ENCODE measurements at regions not wholly inside any gene's neighbourhood (a gene's known extent, or its start where the extent isn't known, plus 50 kb on each side); places are given as distances from the start of the nearest gene placed in this dataset.
"Not testable (repeated sequence)": the region's sequence is repeated elsewhere in the genome, so short reads cannot be mapped to it uniquely, and the experiment has no call there.

DNA sequence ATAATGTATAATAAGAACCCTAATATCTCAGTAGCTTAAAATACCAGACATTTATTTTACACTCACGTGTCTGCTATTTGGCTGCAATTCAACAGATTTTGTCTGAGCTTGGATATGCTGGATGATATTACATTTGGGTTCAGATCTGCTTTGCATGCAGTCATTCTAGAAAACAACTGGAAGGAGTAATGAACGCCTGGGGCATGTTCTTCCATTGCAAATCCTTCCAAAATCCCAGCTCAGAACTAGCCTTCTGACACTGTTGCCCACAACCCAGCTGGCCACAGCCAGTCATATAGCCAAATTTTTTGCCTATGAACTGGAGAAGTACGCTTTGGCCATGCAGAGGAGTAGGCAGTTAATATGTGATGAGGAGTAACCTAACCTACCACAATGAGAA is 597.8 kb upstream of the VRK2 start:
- no peak for DNase-seq

- peak in 1 of 5 experiments; percentile 2 for DNase-seq
These were observed 596.4 kb upstream of the VRK2 start for GRCh38 chr2:57450170-57450569.

GRCh38 chr2:57452634-57453033 is 594.0 kb upstream of the VRK2 start:
- DNase-seq, result no peak

GRCh38 chr2:57453945-57454344 is 592.7 kb upstream of the VRK2 start:
- DNase-seq, result no peak

GRCh38 chr2:57460396-57461276 is 586.0 kb upstream of the VRK2 start:
- no peak for DNase-seq

DNA sequence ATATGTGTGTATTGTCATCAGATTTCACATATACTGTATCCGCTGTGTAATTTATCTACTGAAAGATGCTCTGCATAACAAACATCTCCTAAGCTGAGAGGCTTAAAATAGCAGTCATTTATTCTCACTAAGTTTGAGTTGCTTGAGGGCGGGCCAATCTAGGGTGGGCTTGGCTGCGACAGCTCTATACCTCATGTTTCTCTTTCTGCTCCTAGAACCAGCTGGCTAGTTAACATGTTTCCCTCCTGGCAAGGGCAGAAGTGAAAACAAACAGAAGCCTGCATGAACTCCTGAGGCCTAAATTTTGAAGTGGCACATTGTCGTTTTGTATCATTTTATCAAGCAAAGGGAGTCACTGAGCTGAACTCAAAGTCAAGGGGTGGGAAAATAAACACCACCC is 585.0 kb upstream of the VRK2 start:
- DNase-seq, result no peak

DNA sequence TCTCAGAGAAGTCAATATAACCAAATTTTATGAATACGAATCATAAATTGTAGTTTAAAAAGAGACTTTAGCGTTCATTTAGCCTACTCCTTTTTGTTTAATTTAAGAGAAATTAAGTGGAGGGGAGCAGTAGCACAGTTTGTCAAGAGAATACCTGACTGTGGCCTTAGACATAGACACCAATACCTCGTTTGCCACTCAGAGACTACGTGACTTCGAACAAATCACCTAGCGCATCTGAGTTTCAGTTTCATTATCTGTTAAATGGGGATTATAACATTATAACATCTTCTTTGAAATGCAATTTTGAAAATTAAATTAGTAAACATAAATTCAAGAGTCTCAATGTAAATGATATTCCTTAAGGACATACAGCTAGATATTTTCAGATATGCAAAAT is 581.5 kb upstream of the VRK2 start:
- DNase-seq, result no peak

- DNase-seq, result no peak
These were observed 580.6 kb upstream of the VRK2 start for GRCh38 chr2:57465967-57466366.

- DNase-seq, result no peak
These were observed 571.2 kb upstream of the VRK2 start for GRCh38 chr2:57475391-57475790.

- no peak for DNase-seq
These were observed 566.6 kb upstream of the VRK2 start for GRCh38 chr2:57479981-57480380.

DNA sequence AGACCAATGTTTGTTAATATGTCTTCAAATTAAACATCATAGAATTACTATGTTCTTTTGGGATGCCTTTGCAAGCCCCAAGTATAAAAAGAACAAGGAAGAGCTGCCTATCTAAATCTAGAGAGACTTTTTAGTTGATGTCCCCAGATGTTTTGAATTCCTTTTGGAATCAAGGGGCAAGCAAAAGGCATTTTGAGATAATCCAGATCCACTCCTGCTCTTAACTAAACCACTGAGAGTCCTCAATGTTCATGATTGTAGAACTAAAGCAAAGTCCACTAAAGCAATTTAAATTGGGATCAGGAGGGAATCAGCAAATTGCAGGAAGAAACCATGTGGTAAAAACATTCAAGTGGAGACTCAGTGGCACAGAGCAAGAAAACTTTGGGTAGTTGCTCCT is 558.5 kb upstream of the VRK2 start:
- DNase-seq, result no peak

- no peak for DNase-seq
These were observed 555.9 kb upstream of the VRK2 start for GRCh38 chr2:57490741-57491140.

GRCh38 chr2:57491213-57491612 is 555.4 kb upstream of the VRK2 start:
- no peak for DNase-seq

DNA sequence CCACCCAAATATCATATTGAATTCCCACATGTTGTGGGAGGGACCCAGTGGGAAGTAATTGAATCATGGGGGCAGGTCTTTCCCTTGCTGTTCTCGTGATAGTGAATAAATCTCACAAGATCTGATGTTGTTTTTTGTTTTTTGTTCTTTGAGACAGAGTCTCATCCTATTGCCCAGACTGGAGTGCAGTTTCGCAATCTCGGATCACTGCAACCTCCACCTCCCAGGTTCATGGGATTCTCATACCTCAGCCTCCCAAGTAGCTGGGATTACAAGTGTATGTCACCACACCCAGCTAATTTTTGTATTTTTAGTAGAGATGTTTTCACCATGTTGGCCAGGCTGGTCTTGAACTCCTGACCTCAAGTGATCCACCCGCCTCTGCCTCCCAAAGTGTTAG is 552.6 kb upstream of the VRK2 start:
- not testable (repeated sequence) for DNase-seq

DNA sequence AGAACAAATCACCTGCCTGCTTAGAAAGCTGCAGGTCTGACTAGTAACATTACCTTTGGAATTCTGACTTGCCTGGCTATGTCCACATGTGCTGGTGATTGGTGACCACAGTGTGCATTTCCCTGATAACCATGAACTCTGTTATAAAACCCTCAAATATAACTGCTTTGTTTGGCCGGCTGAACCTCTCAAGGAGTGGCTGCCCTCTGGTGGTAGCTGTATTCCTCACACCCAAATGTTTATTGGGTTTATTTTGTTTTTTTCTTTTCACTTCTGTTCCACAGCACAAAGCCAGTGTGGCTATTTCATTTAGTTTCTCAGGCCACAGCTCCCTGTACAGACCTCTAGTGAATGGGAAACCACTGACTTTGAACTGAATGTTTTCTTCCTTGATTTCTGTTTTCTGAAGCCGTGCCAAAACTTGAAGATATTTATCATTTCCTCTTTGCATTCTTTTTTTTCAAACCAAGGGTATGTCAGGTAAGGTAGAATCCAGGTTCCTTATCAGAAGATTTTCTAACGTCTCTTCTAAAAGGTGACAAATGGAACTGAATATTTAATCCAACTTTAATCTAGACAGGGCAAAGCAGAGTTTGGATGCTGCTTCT is 549.0 kb upstream of the VRK2 start:
- DNase-seq, result peak in 1 of 5 experiments; percentile 13

DNA sequence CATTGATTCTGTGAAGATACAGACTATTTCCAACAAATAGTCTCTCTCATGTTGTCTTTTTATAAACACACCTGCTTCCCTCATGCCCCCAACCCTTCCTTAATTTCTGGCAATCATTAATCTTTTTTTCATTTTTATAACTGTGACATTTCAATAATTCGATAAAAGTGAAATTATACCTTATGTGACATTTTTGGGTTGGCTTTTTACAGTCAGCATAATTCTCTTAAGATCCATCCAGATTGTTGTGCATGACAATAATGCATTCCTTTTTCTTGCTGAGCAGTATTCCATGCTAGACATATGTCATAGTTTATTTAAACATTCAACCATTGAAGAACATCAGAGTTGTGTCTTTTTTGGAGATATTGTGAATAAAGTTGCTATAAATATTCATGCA is 541.8 kb upstream of the VRK2 start:
- DNase-seq, result no peak

- no peak for DNase-seq
These were observed 537.4 kb upstream of the VRK2 start for GRCh38 chr2:57509189-57509588.

GRCh38 chr2:57510704-57511103 is 535.9 kb upstream of the VRK2 start:
- no peak for DNase-seq

DNA sequence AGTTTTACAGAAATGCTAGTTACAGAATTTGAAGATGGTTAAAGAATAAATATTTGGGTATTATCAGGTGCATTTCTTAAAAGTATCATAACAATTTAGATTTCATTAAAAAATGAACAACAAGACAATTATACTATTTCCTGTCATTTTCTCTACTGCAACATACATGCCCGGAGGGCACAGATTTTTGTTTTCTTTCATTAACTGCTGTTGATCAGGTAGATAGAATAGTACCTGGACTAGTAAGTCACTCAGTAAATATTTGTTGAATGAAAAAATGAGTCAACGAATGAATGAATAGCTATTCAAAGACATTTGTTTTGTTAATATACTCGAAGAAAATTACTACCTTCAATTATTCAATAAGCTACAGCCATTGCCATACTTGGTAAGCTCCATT is 531.2 kb upstream of the VRK2 start:
- DNase-seq, result no peak

DNA sequence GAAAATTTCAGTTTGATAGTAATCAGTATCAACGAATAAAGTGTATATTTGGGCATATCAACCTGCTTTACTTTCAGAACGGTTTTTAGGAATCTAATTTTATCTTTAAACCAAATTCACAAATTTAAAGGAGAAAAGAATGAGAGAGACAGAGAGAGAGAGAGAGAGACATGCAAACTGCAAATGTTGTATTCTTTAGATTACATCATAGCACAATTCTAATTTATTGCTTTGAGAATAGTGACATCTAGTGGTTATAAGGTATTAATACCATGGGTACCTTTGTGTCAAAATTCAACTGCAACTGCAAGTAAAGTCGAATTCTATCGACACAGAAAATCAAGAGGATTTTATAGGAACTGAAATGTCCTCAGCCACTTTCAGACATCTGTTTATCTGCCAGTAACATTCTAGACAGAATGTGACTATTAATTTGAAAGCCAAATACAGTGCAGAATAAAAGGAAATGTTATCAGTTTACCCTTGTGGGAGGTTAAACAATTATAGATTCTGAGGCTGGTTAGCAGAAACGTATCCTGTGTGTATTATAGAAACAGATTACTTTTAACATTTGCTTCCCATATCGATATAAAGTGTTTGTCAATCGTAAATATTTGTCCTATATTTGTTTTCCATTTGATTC is 529.8 kb upstream of the VRK2 start:
- DNase-seq, result peak in 1 of 5 experiments; percentile 31

- DNase-seq, result no peak
These were observed 523.3 kb upstream of the VRK2 start for GRCh38 chr2:57523304-57523703.

DNA sequence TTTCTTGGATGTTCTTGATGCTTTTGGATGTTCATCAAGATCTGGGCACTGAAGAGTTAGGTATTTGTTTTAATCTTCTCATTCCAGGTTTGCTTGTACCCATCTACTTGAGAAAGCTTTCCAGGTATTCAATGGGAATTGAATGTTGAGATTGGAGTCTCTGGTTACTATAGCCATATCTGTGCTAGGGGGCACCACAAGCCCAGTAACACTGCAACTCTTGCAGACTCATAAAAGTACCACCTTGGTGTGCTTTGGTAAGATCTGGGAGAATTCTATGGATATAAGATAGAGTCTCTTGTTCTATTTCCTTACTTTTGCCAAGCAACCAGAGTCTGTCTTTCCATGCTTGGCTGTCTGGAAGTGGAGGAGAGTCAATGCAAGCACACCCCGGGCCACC is 518.9 kb upstream of the VRK2 start:
- no peak for DNase-seq

- DNase-seq, result no peak
These were observed 518.1 kb upstream of the VRK2 start for GRCh38 chr2:57528499-57528898.

DNA sequence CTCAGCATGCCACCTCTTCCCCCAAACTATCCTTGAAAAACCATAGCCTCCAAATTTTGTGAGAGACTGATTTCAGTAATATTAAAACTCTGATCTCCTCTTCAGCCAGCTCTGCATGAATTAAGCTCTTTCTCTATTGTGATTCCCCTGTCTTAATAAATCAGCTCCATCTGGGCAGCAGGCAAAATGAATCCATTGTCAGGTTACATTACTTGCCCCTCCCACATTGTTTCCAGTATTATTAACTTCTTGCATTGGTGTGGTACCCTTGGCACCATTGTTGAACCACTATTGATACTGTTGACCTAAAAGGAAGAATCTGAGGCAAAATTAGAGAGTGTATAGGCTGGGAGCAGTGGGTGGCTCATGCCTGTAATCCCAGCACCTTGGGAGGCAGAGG is 512.2 kb upstream of the VRK2 start:
- DNase-seq, result no peak
